ENCODE measurements at regions not wholly inside any gene's neighbourhood (a gene's known extent, or its start where the extent isn't known, plus 50 kb on each side); places are given as distances from the start of the nearest gene placed in this dataset.

GRCh38 chr2:234687718-234688475, 191.0 kb upstream of the ARL4C start (continued):
- TF ChIP-seq CTCF (tag by site-specific recombination; IDR thresholded peaks at IDR 0.05) (peak; percentile 35; the same call in 1 of the 2 replicates), ZNF701 (tag by site-specific recombination; IDR thresholded peaks at IDR 0.05) (no peak), ZNF513 (tag by site-specific recombination; IDR thresholded peaks at IDR 0.05) (no peak), ZNF26 (tag by site-specific recombination; IDR thresholded peaks at IDR 0.05) (no peak), ZNF23 (tag by site-specific recombination; IDR thresholded peaks at IDR 0.05; ENCODE audit: borderline replicate concordance) (no peak), ZNF2 (tag by site-specific recombination; IDR thresholded peaks at IDR 0.05) (no peak), AEBP2 (tag by site-specific recombination; IDR thresholded peaks at IDR 0.05; ENCODE audit: borderline replicate concordance) (no peak), SP3 (tag by site-specific recombination; IDR thresholded peaks at IDR 0.05) (no peak), ZNF768 (tag by site-specific recombination; IDR thresholded peaks at IDR 0.05) (no peak), ZNF302 (tag by site-specific recombination; IDR thresholded peaks at IDR 0.05; ENCODE audit: low read depth) (no peak), ZNF658 (tag by site-specific recombination; IDR thresholded peaks at IDR 0.05) (no peak), ZNF221 (tag by site-specific recombination; IDR thresholded peaks at IDR 0.05; ENCODE audit: borderline replicate concordance) (no peak), ZNF830 (tag by site-specific recombination; IDR thresholded peaks at IDR 0.05; ENCODE audit: low read depth) (no peak), ZNF561 (tag by site-specific recombination; IDR thresholded peaks at IDR 0.05; ENCODE audit: borderline replicate concordance) (no peak), ZNF324 (tag by site-specific recombination; IDR thresholded peaks at IDR 0.05) (no peak), ZNF426 (tag by site-specific recombination; IDR thresholded peaks at IDR 0.05) (no peak), ZNF416 (tag by site-specific recombination; IDR thresholded peaks at IDR 0.05) (no peak), ZBTB21 (tag by site-specific recombination; IDR thresholded peaks at IDR 0.05) (no peak)

- Histone ChIP-seq H3K27ac (ENCODE audit: extremely low read depth, low read depth, low read length) (no peak overlapping the region), H3K9me3 (ENCODE audit: control insufficient read depth, insufficient read depth, low read depth, low read length) (no peaks in the 10 kb centered on the region), H3K36me3 (ENCODE audit: control insufficient read depth in 2 of 2, insufficient read depth in 1 of 2, low read length in 2 of 2) (no peaks in the 10 kb centered on the region), H3K4me1 (ENCODE audit: control insufficient read depth, insufficient read depth, low read length) (no peaks in the 10 kb centered on the region; the same call in 1 of the 2 replicates), H3K4me3 (ENCODE audit: low read depth, low read length) (no peak overlapping the region)
- CTCF ChIA-PET, result interaction anchor here (0.8 kb wide), 1 partner anchor 430 kb away, joined by 3 read pairs; no protein-coding TSS in a partner anchor
- POLR2A ChIA-PET, result no interaction called here
- TF ChIP-seq SP2 (tag by site-specific recombination; IDR thresholded peaks at IDR 0.05), result no peak
- no peak for TF ChIP-seq ZNF266 (tag by site-specific recombination; IDR thresholded peaks at IDR 0.05; ENCODE audit: low read depth)
- TF ChIP-seq ZNF423 (tag by site-specific recombination; IDR thresholded peaks at IDR 0.05), result no peak
- TF ChIP-seq ZNF221 (tag by site-specific recombination; IDR thresholded peaks at IDR 0.05; ENCODE audit: borderline replicate concordance), result no peak
- TF ChIP-seq ZNF530 (tag by site-specific recombination; IDR thresholded peaks at IDR 0.05; ENCODE audit: low read depth), result no peak
- TF ChIP-seq ZBTB17 (tag by site-specific recombination; IDR thresholded peaks at IDR 0.05), result no peak
- no peak for TF ChIP-seq ZNF549 (tag by site-specific recombination; IDR thresholded peaks at IDR 0.05)
- TF ChIP-seq ZNF404 (tag by site-specific recombination; IDR thresholded peaks at IDR 0.05), result no peak
- TF ChIP-seq ZBTB8A (tag by site-specific recombination; IDR thresholded peaks at IDR 0.05), result no peak
- TF ChIP-seq ZNF169 (tag by site-specific recombination; IDR thresholded peaks at IDR 0.05), result no peak
- TF ChIP-seq OSR2 (tag by site-specific recombination; IDR thresholded peaks at IDR 0.05), result no peak
- TF ChIP-seq KLF17 (tag by site-specific recombination; IDR thresholded peaks at IDR 0.05), result no peak
- TF ChIP-seq ZNF707 (tag by site-specific recombination; IDR thresholded peaks at IDR 0.05), result no peak
Measured at GRCh38 chr2:234686088-234686890, 189.4 kb upstream of the ARL4C start.

Measured in HEK293 (cell line).